Activated CD4-positive, alpha-beta T cell treated with anti-CD3 and anti-CD28 coated beads, Interleukin-2, amount 10 ng/mL, durations not matched to agents 24 days and 14 days (primary cell): ENCODE measurements at regions not wholly inside any gene's neighbourhood (a gene's known extent, or its start where the extent isn't known, plus 50 kb on each side); places are given as distances from the start of the nearest gene placed in this dataset.

Source experiments
- DNase-seq: peaks from one replicate; pipeline ENCODE4 v3.0.0; 2022
- H3K27ac Mint-ChIP-seq: one replicate; pipeline ENCODE4 v1.8.0; 2022; ENCODE audit warnings: mild to moderate bottlenecking, mixed read lengths
- H3K27me3 Mint-ChIP-seq: one replicate; pipeline ENCODE4 v1.8.0; 2022; ENCODE audit warnings: mixed read lengths
- H3K36me3 Mint-ChIP-seq: one replicate; pipeline ENCODE4 v1.8.0; 2022; ENCODE audit warnings: low read depth, mild to moderate bottlenecking, mixed read lengths
- H3K4me1 Mint-ChIP-seq: one replicate; pipeline ENCODE4 v1.8.0; 2021; ENCODE audit warnings: mixed read lengths
- H3K4me3 Mint-ChIP-seq: one replicate; pipeline ENCODE4 v1.8.0; 2022; ENCODE audit warnings: mild to moderate bottlenecking, moderate library complexity, mixed read lengths
- H3K9me3 Mint-ChIP-seq: one replicate; pipeline ENCODE4 v1.8.0; 2021; ENCODE audit warnings: mixed read lengths
- intact Hi-C: fragments of 100-400 bp; cut with micrococcal nuclease; formaldehyde crosslinking; loops from one replicate; pipeline ENCODE4 v1.15.1; 2023

DNA sequence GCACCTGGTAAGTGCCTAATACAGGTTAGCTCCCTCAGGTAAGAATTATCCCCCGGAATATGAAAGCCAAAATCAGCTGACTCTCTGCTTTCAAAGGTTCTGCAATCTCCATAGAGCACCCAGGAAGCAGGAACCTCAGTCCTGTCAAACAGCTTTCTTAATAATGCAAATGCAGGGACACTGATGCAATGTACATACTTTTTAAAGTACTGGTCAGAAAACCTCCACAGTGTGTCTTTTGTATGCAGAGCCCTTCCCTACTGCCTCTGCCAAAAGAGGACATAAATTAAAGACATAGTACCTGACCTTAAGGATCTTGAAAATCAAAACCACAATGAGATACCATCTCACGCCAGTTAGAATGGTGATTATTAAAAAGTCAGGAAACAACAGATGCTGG lies 365.0 kb upstream of the KAZN start:
- no peak overlapping the region for H3K4me3 Mint-ChIP-seq
- H3K9me3 Mint-ChIP-seq: no peaks in the 10 kb centered on the region
- DNase-seq: no peak
- H3K27me3 Mint-ChIP-seq: no peaks in the 10 kb centered on the region
- intact Hi-C loops: no loop called here
- no peak overlapping the region for H3K27ac Mint-ChIP-seq
- no peaks in the 10 kb centered on the region for H3K36me3 Mint-ChIP-seq
- no peaks in the 10 kb centered on the region for H3K4me1 Mint-ChIP-seq

DNA sequence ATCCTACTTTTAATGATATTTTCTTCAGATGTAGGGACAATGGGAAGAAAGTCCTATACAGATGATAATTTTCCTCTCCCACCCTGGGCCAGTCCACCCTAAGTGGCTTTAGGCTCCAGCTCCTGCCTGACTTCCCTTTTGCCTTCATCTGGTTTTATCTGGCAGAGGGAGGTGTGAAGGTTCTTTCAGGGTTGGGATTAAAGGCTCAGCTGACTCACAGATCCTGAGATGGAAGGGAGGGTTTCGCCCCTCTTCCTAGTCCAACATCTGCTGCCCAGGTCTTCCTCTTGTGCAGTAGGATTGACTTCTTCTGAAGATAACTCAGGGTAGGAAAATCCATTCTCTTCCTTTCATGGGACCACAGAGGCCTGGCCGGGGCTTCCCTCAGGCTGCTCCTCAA lies 362.4 kb upstream of the KAZN start:
- no peaks in the 10 kb centered on the region for H3K27me3 Mint-ChIP-seq
- H3K4me1 Mint-ChIP-seq: no peaks in the 10 kb centered on the region
- no peaks in the 10 kb centered on the region for H3K36me3 Mint-ChIP-seq
- intact Hi-C loops: no loop called here
- no peak overlapping the region for H3K4me3 Mint-ChIP-seq
- H3K9me3 Mint-ChIP-seq: no peaks in the 10 kb centered on the region
- no peak for DNase-seq
- no peak overlapping the region for H3K27ac Mint-ChIP-seq

DNA sequence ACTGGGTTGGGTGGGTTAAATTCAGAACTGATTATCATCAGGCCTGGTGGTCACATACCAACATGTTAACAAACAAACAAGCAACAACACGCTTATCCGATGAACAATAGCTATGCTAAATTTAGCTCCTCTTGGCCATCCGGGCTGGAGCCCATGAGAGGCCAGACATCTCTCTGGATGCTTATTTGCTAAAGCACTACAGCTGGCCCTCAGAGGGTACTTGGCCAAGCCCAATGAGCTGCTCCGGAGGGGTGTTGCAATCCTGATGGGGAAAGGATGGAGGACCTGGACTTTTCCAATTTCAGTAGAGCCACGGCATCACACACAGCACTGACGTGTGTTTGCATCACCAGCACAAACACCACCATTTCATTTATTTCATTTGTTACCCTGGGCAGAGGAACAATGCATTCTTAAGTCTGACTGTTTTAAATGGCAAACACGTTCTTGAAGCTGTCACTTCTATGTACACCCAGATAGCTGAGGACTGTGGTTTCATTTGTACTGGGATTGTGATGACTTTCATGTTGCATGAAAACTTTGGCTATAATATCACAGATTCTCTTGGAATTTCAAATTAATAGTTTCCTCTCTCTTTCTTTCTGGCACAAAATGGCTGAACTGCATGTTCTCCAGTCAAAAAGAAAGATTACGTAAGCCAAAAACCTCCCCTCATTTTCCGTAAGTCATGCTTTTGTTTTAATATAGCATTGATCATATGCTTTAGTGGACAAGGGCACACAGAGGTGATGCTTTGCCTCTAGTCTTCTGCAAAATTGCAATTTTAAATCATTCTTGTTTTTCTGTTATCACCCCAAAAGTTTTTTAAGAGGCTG lies 359.8 kb upstream of the KAZN start:
- intact Hi-C loops: no loop called here
- no peaks in the 10 kb centered on the region for H3K9me3 Mint-ChIP-seq
- H3K27ac Mint-ChIP-seq: no peak overlapping the region
- no peak for DNase-seq
- no peaks in the 10 kb centered on the region for H3K36me3 Mint-ChIP-seq
- no peaks in the 10 kb centered on the region for H3K27me3 Mint-ChIP-seq
- no peak overlapping the region for H3K4me3 Mint-ChIP-seq
- no peaks in the 10 kb centered on the region for H3K4me1 Mint-ChIP-seq

DNA sequence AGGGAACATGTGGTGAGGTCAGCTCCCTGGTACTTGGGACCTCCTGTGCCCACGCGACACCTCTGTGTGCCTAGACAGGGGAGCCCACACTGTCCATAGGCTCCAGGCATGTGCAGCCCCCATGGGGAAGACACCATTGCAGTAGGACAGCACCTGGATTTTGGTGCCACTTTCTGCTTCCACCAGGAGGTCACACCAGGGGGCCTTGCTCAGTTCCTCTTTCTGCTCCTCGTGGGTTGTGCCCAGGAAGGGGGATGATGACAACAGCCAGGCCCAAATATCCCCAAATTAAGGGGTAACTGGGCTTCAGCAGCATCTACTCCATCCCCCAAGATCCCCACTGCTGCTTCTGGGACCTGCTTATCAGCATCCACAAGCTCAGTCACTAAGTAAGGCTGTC lies 358.2 kb upstream of the KAZN start:
- DNase-seq: no peak
- no peaks in the 10 kb centered on the region for H3K27me3 Mint-ChIP-seq
- H3K9me3 Mint-ChIP-seq: no peaks in the 10 kb centered on the region
- no peak overlapping the region for H3K27ac Mint-ChIP-seq
- no peaks in the 10 kb centered on the region for H3K36me3 Mint-ChIP-seq
- intact Hi-C loops: no loop called here
- no peaks in the 10 kb centered on the region for H3K4me1 Mint-ChIP-seq
- H3K4me3 Mint-ChIP-seq: no peak overlapping the region

DNA sequence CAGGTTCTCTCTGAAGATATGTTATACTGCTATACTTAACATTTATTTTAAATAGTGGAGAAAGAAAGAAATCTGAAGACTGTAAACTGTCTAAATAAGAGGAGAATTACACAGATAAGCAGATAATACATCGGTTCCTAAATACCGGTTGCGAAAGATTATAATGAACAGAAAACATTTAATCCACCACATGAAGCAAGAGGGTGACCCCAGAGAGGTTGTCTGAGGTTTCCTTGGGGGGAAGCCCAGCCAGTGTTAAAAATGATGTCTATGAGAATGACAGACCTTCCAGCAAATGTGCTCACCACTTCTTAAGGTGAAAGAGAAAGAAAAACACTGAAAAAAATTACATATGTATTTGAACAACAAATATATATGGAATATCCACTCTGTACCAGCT lies 356.4 kb upstream of the KAZN start:
- Mint-ChIP-seq H3K36me3 (no peaks in the 10 kb centered on the region), H3K4me1 (no peaks in the 10 kb centered on the region), H3K9me3 (no peaks in the 10 kb centered on the region), H3K4me3 (no peak overlapping the region), H3K27ac (no peak overlapping the region), H3K27me3 (no peaks in the 10 kb centered on the region)
- intact Hi-C loops: no loop called here
- no peak for DNase-seq

GRCh38 chr1:14242870-14243269 lies 355.6 kb upstream of the KAZN start:
- Mint-ChIP-seq H3K36me3 (no peaks in the 10 kb centered on the region), H3K9me3 (no peaks in the 10 kb centered on the region), H3K27me3 (no peaks in the 10 kb centered on the region), H3K27ac (no peak overlapping the region), H3K4me1 (no peaks in the 10 kb centered on the region), H3K4me3 (no peak overlapping the region)
- no peak for DNase-seq
- intact Hi-C loops: no loop called here

DNA sequence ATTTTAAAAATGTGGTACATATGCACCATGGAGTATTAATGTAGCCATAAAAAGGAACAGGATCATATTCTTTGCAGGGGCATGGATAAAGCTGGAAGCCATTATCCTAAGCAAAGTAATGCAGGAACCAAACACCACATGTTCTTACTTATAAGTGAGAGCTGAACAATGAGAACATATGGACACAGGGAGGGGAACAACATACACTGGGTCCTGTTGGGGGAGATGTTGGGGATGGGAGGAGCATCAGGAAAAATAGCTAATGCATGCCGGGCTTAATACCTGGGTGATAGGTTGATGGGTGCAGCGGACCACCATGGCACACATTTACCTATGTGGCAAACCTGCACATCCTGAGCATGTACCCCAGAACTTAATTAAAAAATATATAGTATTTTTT lies 352.5 kb upstream of the KAZN start:
- no peak for DNase-seq
- H3K4me3 Mint-ChIP-seq: no peak overlapping the region
- H3K27ac Mint-ChIP-seq: no peak overlapping the region
- no peaks in the 10 kb centered on the region for H3K9me3 Mint-ChIP-seq
- no peaks in the 10 kb centered on the region for H3K36me3 Mint-ChIP-seq
- intact Hi-C loops: no loop called here
- no peaks in the 10 kb centered on the region for H3K27me3 Mint-ChIP-seq
- no peaks in the 10 kb centered on the region for H3K4me1 Mint-ChIP-seq

DNA sequence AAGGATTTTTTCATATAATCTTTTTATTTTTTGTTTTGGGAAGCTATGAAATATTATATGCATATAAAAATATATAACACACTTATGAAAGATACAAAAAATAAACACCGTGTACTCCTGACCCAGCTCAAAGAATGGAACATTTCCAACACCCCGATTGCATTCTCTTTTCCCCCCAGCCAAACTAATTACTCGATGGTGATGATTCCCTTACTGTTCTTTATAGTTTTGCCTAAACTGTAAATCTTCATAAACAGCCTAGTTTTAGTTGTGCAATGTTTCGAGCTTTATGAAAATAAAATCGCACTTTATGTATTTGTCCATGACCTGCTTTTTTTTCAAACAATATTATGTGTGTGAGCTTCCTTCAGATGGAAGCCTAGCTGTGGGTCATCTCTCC lies 352.0 kb upstream of the KAZN start:
- no peaks in the 10 kb centered on the region for H3K36me3 Mint-ChIP-seq
- no peak overlapping the region for H3K27ac Mint-ChIP-seq
- H3K4me3 Mint-ChIP-seq: no peak overlapping the region
- no peaks in the 10 kb centered on the region for H3K4me1 Mint-ChIP-seq
- H3K27me3 Mint-ChIP-seq: no peaks in the 10 kb centered on the region
- no peaks in the 10 kb centered on the region for H3K9me3 Mint-ChIP-seq
- intact Hi-C loops: no loop called here
- no peak for DNase-seq

DNA sequence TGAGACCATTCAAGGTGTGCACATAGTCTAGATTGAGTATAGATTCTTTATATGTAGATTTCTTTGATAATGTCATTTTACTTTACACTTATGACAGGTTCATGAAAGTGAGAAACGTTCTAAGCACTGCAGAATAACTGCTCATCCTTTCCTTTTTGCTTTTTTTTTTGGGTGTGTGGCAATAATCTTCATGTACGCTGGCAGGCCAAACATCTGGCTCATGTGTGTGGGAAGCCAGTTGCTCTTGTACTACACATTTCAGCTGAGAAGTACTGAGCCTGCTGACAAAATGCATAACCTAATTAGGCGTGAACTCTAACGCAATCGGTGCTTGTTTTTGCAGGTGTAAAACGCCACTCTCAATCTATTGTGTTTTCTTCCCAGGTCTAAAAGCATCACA lies 350.8 kb upstream of the KAZN start:
- H3K4me3 Mint-ChIP-seq: no peak overlapping the region
- no peak overlapping the region for H3K27ac Mint-ChIP-seq
- intact Hi-C loops: no loop called here
- DNase-seq: no peak
- H3K36me3 Mint-ChIP-seq: no peaks in the 10 kb centered on the region
- H3K4me1 Mint-ChIP-seq: no peaks in the 10 kb centered on the region
- no peaks in the 10 kb centered on the region for H3K27me3 Mint-ChIP-seq
- no peaks in the 10 kb centered on the region for H3K9me3 Mint-ChIP-seq

GRCh38 chr1:14251871-14252270 lies 346.6 kb upstream of the KAZN start:
- intact Hi-C loops: no loop called here
- H3K4me1 Mint-ChIP-seq: no peaks in the 10 kb centered on the region
- no peak for DNase-seq
- no peaks in the 10 kb centered on the region for H3K36me3 Mint-ChIP-seq
- H3K4me3 Mint-ChIP-seq: no peak overlapping the region
- H3K9me3 Mint-ChIP-seq: no peaks in the 10 kb centered on the region
- no peak overlapping the region for H3K27ac Mint-ChIP-seq
- H3K27me3 Mint-ChIP-seq: no peaks in the 10 kb centered on the region

- Mint-ChIP-seq H3K36me3 (no peaks in the 10 kb centered on the region), H3K4me1 (no peaks in the 10 kb centered on the region), H3K9me3 (no peaks in the 10 kb centered on the region), H3K27me3 (no peaks in the 10 kb centered on the region), H3K27ac (no peak overlapping the region), H3K4me3 (no peak overlapping the region)
- intact Hi-C loops: no loop called here
- DNase-seq: no peak
These were observed 344.8 kb upstream of the KAZN start for GRCh38 chr1:14253676-14254075.

- DNase-seq: no peak
- no peaks in the 10 kb centered on the region for H3K36me3 Mint-ChIP-seq
These were observed 344.2 kb upstream of the KAZN start for GRCh38 chr1:14254251-14254650.

GRCh38 chr1:14255233-14255632 lies 343.3 kb upstream of the KAZN start:
- no peak for DNase-seq
- no peaks in the 10 kb centered on the region for H3K36me3 Mint-ChIP-seq
- H3K27me3 Mint-ChIP-seq: no peaks in the 10 kb centered on the region
- H3K27ac Mint-ChIP-seq: no peak overlapping the region
- no peak overlapping the region for H3K4me3 Mint-ChIP-seq
- no peaks in the 10 kb centered on the region for H3K4me1 Mint-ChIP-seq
- intact Hi-C loops: no loop called here
- H3K9me3 Mint-ChIP-seq: no peaks in the 10 kb centered on the region

More at GRCh38 chr1:14254251-14254650, 344.2 kb upstream of the KAZN start:
- H3K4me1 Mint-ChIP-seq: no peaks in the 10 kb centered on the region
- no peaks in the 10 kb centered on the region for H3K9me3 Mint-ChIP-seq
- intact Hi-C loops: no loop called here
- H3K27ac Mint-ChIP-seq: no peak overlapping the region
- H3K27me3 Mint-ChIP-seq: no peaks in the 10 kb centered on the region
- no peak overlapping the region for H3K4me3 Mint-ChIP-seq

GRCh38 chr1:14255711-14256110 lies 342.8 kb upstream of the KAZN start:
- Mint-ChIP-seq H3K9me3 (no peaks in the 10 kb centered on the region), H3K27me3 (no peaks in the 10 kb centered on the region), H3K4me1 (no peaks in the 10 kb centered on the region), H3K4me3 (no peak overlapping the region), H3K36me3 (no peaks in the 10 kb centered on the region), H3K27ac (no peak overlapping the region)
- intact Hi-C loops: no loop called here
- DNase-seq: no peak

DNA sequence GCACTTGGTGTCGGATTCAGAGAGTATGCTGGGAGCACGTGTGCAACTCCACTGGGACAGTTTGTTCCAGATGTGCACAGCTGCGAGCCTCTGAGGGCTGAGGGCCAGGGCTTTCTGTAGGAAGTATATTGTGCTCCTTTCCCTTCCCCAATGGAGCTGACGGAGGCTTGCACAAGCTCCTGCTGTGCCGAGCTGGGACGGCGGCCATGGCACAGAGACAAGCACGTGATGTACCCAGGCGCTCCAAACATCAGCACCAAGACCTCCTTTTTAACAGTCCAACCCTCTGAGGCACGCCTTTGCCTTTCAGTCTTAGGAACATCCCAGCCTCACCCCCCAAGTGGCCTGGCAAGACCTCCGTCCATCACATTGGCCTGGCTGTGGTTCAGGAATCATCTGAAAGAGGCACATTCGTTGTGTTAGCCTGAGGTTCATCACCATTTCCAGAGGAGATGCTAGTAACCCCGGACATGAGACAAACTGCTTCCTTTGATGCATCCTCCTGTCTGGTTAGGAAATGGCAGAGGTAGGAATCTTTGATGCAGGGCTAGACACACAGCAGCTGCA lies 339.2 kb upstream of the KAZN start:
- no peaks in the 10 kb centered on the region for H3K27me3 Mint-ChIP-seq
- no peaks in the 10 kb centered on the region for H3K9me3 Mint-ChIP-seq
- intact Hi-C loops: no loop called here
- H3K4me1 Mint-ChIP-seq: no peaks in the 10 kb centered on the region
- no peak overlapping the region for H3K27ac Mint-ChIP-seq
- H3K4me3 Mint-ChIP-seq: no peak overlapping the region
- no peaks in the 10 kb centered on the region for H3K36me3 Mint-ChIP-seq
- no peak for DNase-seq
